ENCODE measurements at regions not wholly inside any gene's neighbourhood (a gene's known extent, or its start where the extent isn't known, plus 50 kb on each side); places are given as distances from the start of the nearest gene placed in this dataset.

- TF ChIP-seq POLR2A (IDR thresholded peaks at IDR 0.05), result no peak
- no peak for TF ChIP-seq CTCF (IDR thresholded peaks at IDR 0.05)
Observed at GRCh38 chr18:65278939-65279667, 471.7 kb upstream of the CDH7 start.

Data from Peyer's patch (tissue), 4 donors.